ENCODE measurements at regions not wholly inside any gene's neighbourhood (a gene's known extent, or its start where the extent isn't known, plus 50 kb on each side); places are given as distances from the start of the nearest gene placed in this dataset.

DNA sequence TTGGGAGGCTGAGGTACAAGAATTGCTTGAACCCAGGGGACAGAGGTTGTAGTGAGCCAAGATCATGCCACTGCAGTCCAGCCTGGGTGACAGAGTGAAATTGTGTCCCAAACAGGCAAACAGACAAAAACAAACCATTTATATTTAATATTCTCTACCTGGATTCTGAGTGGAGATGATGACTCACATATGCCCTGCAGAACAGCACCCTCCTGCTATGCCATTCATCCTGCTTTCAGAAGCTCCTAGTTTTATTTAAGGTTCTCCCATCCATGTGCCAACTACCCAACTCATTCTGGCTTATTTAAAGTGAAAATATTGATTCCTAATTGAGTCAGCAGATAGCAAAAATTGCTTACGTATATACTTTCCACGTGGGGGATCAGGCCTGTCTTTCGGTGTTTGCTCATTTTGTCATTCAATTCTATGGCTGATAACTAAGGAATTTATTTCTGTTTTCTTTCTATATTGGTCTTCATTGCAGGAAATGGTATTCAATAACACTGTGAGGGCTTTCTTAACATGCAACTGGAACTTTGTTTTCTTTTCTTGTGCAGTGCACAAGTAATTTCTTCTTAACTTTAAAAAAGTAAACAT lies 459.1 kb upstream of the JAG1 start:
- Histone ChIP-seq H3K4me3 (no peak overlapping the region), H3K27ac (no peak overlapping the region), H3K4me1 (no peaks in the 10 kb centered on the region), H3K9me3 (no peaks in the 10 kb centered on the region), H3K27me3 (no peaks in the 10 kb centered on the region), H3K36me3 (no peaks in the 10 kb centered on the region)
- DNase-seq (ENCODE audit: low spot score): no peak
- TF ChIP-seq, protein P1, sequence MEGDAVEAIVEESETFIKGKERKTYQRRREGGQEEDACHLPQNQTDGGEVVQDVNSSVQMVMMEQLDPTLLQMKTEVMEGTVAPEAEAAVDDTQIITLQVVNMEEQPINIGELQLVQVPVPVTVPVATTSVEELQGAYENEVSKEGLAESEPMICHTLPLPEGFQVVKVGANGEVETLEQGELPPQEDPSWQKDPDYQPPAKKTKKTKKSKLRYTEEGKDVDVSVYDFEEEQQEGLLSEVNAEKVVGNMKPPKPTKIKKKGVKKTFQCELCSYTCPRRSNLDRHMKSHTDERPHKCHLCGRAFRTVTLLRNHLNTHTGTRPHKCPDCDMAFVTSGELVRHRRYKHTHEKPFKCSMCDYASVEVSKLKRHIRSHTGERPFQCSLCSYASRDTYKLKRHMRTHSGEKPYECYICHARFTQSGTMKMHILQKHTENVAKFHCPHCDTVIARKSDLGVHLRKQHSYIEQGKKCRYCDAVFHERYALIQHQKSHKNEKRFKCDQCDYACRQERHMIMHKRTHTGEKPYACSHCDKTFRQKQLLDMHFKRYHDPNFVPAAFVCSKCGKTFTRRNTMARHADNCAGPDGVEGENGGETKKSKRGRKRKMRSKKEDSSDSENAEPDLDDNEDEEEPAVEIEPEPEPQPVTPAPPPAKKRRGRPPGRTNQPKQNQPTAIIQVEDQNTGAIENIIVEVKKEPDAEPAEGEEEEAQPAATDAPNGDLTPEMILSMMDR (IDR thresholded peaks at IDR 0.05): no peak

DNA sequence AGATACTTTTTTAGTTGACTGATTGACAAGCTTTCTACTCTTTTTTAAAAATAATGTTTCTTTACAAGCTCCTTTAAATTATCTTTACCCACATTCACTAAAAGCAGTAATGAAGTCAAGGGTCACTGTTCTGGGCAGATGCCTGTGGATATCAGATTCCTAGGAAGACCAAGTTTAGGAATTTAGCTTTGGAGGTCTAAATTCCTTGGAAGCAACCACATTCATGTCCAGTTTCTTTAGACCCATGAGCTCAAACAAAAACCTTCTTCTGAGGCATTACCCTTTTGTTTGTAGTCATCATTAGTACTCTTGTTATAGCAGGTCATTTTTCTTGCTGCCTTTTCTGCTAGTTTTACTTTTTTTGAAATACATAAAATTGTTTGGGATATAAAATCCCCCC lies 462.9 kb upstream of the JAG1 start:
- no peaks in the 10 kb centered on the region for H3K36me3 ChIP-seq
- no peaks in the 10 kb centered on the region for H3K4me1 ChIP-seq
- no peaks in the 10 kb centered on the region for H3K27me3 ChIP-seq
- TF ChIP-seq, protein P1 (IDR thresholded peaks at IDR 0.05): no peak
- no peak overlapping the region for H3K27ac ChIP-seq
- no peak for DNase-seq (ENCODE audit: low spot score)
- no peak overlapping the region for H3K4me3 ChIP-seq
- no peaks in the 10 kb centered on the region for H3K9me3 ChIP-seq

DNA sequence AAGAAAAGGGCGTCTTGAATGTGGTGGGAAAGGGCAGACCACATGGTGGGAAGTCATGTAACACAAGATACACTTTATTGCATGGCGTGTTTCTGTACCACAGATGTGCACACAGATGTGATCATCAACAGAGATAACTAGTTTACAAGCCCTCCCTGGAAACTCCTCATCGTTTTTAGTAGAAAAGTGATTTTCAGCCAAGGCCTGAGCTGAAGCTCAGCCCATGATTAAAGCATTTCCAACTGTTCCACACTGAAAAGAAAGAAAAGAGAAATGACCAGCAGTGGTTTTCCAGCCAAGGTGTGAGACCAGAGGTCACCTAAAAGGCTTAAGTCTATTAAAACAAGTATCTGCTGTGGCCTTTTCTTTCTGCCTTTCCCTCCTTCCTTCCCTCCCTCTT lies 463.9 kb upstream of the JAG1 start:
- no peaks in the 10 kb centered on the region for H3K4me1 ChIP-seq
- TF ChIP-seq, protein P1 (IDR thresholded peaks at IDR 0.05): no peak
- no peak for DNase-seq (ENCODE audit: low spot score)
- H3K27ac ChIP-seq: no peak overlapping the region
- no peak overlapping the region for H3K4me3 ChIP-seq
- no peaks in the 10 kb centered on the region for H3K27me3 ChIP-seq
- no peaks in the 10 kb centered on the region for H3K36me3 ChIP-seq
- no peaks in the 10 kb centered on the region for H3K9me3 ChIP-seq

DNA sequence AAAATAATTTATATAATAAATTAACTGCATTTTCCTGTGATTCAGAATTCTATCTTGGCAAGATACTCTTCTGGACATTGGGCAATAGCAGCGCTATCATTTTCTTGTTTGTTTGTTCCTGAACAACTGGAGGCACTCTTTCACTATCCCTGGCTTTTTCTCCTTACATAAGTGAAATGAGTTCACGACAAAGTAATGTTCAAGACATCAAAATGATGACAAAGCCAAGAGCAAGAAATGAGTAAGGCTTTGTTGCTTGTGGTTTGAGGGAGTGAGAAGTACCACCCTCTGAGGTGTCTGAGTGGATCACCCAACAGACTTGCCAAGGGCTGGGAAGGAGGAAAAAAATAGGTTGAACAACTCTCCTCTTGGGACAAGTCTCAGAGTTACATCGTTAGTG lies 466.6 kb upstream of the JAG1 start:
- Histone ChIP-seq H3K9me3 (no peaks in the 10 kb centered on the region), H3K4me1 (no peaks in the 10 kb centered on the region), H3K27me3 (no peaks in the 10 kb centered on the region), H3K27ac (no peak overlapping the region), H3K4me3 (no peak overlapping the region), H3K36me3 (no peaks in the 10 kb centered on the region)
- TF ChIP-seq, protein P1 (IDR thresholded peaks at IDR 0.05): no peak
- no peak for DNase-seq (ENCODE audit: low spot score)

DNA sequence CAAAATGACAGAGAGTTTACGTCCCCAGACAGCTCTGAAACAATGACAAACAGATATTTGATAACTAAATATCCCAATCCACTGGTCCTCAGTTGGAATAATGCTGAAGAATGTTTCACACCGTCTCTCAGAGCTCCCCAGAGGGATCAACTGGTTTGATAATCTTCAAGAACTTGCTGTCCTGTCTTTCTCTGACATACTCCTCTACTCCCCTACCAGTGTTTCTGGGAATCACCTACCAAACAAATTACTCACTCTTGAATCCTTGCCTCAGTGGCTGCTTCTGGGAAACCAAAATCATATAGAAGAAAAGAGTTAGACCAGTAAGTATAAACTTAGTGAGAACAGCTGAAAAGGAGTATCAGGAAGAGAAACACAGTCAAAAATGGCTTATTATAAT lies 469.7 kb upstream of the JAG1 start:
- no peak for DNase-seq (ENCODE audit: low spot score)
- no peaks in the 10 kb centered on the region for H3K4me1 ChIP-seq
- no peaks in the 10 kb centered on the region for H3K36me3 ChIP-seq
- H3K4me3 ChIP-seq: no peak overlapping the region
- H3K27ac ChIP-seq: no peak overlapping the region
- TF ChIP-seq, protein P1 (IDR thresholded peaks at IDR 0.05): no peak
- H3K27me3 ChIP-seq: no peaks in the 10 kb centered on the region
- no peaks in the 10 kb centered on the region for H3K9me3 ChIP-seq

Measured in right atrium auricular region (tissue), 2 donors.